Subcutaneous abdominal adipose tissue (tissue), 5 donors: ENCODE measurements at regions not wholly inside any gene's neighbourhood (a gene's known extent, or its start where the extent isn't known, plus 50 kb on each side); places are given as distances from the start of the nearest gene placed in this dataset.

Experiments used
- H3K27ac ChIP-seq: one replicate; pipeline ENCODE4 v1.7.0; 2013; ENCODE audit warnings: low read depth, mild to moderate bottlenecking, inconsistent platforms, low read length, moderate library complexity
- H3K27me3 ChIP-seq, 5 donors: one replicate each; pipeline ENCODE4 v1.7.0; 2013; ENCODE audit warnings: low read length in 5 of 5, inconsistent platforms in 1 of 5; ENCODE audit not compliant: control insufficient read depth in 5 of 5, insufficient read depth in 4 of 5
- H3K36me3 ChIP-seq, 5 donors: one replicate each; pipeline ENCODE4 v1.7.0; 2013; ENCODE audit warnings: low read length in 5 of 5; ENCODE audit not compliant: control insufficient read depth in 5 of 5, insufficient read depth in 5 of 5
- H3K4me1 ChIP-seq, 5 donors: one replicate each; pipeline ENCODE4 v1.7.0; 2013; ENCODE audit warnings: low read length in 5 of 5, mild to moderate bottlenecking in 3 of 5, moderate library complexity in 1 of 5; ENCODE audit not compliant: control insufficient read depth in 5 of 5, insufficient read depth in 5 of 5
- H3K4me3 ChIP-seq, 5 donors: one replicate each; pipeline ENCODE4 v1.7.0; 2013; ENCODE audit warnings: low read length in 5 of 5, low read depth in 1 of 5
- H3K9ac ChIP-seq, 5 donors: one replicate each; pipeline ENCODE4 v1.7.0; 2013; ENCODE audit warnings: low read length in 5 of 5, mild to moderate bottlenecking in 4 of 5, moderate library complexity in 3 of 5
- H3K9me3 ChIP-seq, 5 donors: one replicate each; pipeline ENCODE4 v1.7.0; 2013; ENCODE audit warnings: low read length in 5 of 5; ENCODE audit not compliant: control insufficient read depth in 5 of 5
- donor health status: healthy.
- donor health status: healthy.
- donor health status: healthy.
- donor health status: healthy.
- donor health status: healthy.

DNA sequence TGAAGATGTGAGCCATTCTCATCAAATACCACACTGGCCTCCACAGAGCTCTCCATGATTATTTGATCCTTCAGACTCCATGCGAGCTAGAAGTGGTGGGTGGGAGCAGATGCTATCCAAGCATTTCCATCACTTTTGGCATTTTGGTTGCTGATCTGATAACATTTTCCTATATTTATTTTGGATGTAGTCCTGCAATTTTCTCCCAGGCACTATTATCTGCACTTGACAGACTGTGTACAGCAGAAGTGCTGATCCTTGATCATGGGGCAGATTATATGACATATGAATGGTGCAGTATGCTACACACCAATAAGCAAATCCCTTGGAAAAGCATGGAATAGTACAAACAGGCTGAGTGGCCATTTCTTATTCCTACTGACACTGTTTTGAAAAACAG is 167.6 kb upstream of the LRRC7 start:
- Histone ChIP-seq H3K36me3 (no peaks in the 10 kb centered on the region), H3K27me3 (no peaks in the 10 kb centered on the region), H3K4me3 (no peak overlapping the region), H3K27ac (no peak overlapping the region), H3K4me1 (no peaks in the 10 kb centered on the region), H3K9ac (no peak overlapping the region), H3K9me3 (no peaks in the 10 kb centered on the region)

GRCh38 chr1:69401879-69402278 is 165.8 kb upstream of the LRRC7 start:
- no peak overlapping the region for H3K27ac ChIP-seq
- H3K4me1 ChIP-seq = no peaks in the 10 kb centered on the region
- H3K27me3 ChIP-seq = no peaks in the 10 kb centered on the region
- peaks cover 0 to under 1% (median 0%) of the 10 kb centered on the region in 5 donors for H3K9me3 ChIP-seq
- H3K9ac ChIP-seq = no peak overlapping the region
- H3K36me3 ChIP-seq = no peaks in the 10 kb centered on the region
- no peak overlapping the region for H3K4me3 ChIP-seq

- Histone ChIP-seq H3K4me3 (no peak overlapping the region), H3K9ac (no peak overlapping the region), H3K27ac (no peak overlapping the region), H3K36me3 (no peaks in the 10 kb centered on the region), H3K9me3 (peaks cover 0 to 6% (median 0%) of the 10 kb centered on the region in 5 donors), H3K4me1 (no peaks in the 10 kb centered on the region), H3K27me3 (no peaks in the 10 kb centered on the region)
Measured at GRCh38 chr1:69403756-69404320, 163.9 kb upstream of the LRRC7 start.

GRCh38 chr1:69404486-69404885 is 163.2 kb upstream of the LRRC7 start:
- no peaks in the 10 kb centered on the region for H3K27me3 ChIP-seq
- H3K27ac ChIP-seq = no peak overlapping the region
- H3K9me3 ChIP-seq = peaks cover 0 to 6% (median 0%) of the 10 kb centered on the region in 5 donors
- no peaks in the 10 kb centered on the region for H3K4me1 ChIP-seq
- no peak overlapping the region for H3K9ac ChIP-seq
- H3K4me3 ChIP-seq = no peak overlapping the region
- no peaks in the 10 kb centered on the region for H3K36me3 ChIP-seq

DNA sequence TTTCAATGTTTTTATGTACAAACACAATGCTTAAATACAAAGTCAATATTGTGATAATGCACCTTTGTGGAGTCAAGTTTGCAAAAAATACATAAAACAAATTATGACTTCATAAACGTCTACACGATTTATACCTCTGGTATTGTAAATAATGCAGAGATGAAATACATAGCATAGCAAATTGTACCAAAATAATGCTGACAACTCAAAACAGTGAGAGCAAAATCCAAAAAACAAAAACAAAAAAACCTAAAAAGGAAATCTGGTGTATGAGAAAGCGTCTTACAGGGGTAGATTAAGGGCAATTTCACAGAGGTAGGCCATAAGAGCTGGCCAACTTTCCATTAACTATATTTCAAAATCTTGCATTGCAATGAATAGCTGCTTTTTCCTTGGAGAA is 161.5 kb upstream of the LRRC7 start:
- Histone ChIP-seq H3K27ac (no peak overlapping the region), H3K4me1 (no peaks in the 10 kb centered on the region)

DNA sequence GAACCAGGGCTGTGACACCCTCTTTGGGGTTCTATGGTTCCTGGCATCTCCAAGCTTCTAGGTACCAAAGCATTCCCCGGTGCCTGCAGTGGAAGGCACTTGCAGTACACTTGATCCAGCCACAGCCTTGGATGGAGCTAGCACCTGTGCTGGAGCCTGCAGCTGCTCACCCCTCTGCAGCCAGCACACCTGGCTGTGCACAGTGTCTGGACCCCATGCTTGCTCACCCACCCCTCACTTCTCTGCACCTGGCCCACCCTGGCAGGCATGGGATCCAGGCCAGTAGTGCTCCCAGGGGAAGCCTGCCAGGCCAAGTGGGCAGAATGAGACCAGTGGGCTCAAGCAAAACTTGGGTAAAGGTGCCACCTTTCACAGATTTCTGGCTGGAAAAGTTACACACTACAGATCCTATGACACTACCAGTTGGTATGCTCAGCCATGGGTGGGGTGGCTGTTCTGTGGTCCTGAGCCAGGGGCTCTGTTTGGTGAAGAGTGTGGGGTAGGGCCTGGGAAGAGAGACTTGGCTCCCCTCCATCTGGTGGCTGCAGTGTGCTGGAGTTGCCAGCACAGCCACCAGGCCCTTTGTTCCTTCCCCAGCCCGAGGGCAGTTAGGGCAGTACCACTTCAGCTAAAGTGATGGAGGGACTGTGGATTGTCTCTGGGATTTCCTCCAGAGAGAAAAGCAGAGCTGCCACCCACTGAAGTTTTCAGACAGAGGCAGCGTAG is 157.8 kb upstream of the LRRC7 start:
- Histone ChIP-seq H3K27ac (no peak overlapping the region), H3K9ac (no peak overlapping the region), H3K4me1 (no peaks in the 10 kb centered on the region), H3K9me3 (peaks cover 0 to 6% (median 2%) of the 10 kb centered on the region in 5 donors), H3K27me3 (no peaks in the 10 kb centered on the region), H3K36me3 (no peaks in the 10 kb centered on the region), H3K4me3 (no peak overlapping the region)

More for the DNA sequence above, 161.5 kb upstream of the LRRC7 start:
- H3K27me3 ChIP-seq = no peaks in the 10 kb centered on the region
- H3K4me3 ChIP-seq = no peak overlapping the region
- no peaks in the 10 kb centered on the region for H3K36me3 ChIP-seq
- peaks cover 0 to 6% (median 0%) of the 10 kb centered on the region in 5 donors for H3K9me3 ChIP-seq
- H3K9ac ChIP-seq = no peak overlapping the region

DNA sequence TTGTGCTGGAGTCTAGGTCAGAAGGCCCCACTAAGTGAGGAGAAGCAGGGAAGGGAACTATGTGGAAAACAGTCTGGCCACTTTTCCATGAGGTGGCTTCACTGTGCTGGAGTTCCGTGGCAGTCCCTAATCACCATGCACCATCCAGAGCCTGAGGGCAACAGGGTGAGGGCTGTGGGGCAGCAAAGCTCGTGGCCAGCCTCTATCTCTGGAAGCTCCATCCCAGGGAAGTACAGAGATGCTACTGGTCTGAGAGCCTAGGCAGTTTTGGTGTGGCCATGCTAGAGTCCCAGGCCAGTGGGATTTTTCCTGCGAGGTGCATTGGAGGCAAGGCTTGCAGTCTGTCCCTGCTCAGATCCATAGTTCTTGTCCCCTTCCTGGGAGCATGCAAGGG is 157.3 kb upstream of the LRRC7 start:
- H3K4me1 ChIP-seq = no peaks in the 10 kb centered on the region
- H3K9me3 ChIP-seq = peaks cover 0 to 6% (median 2%) of the 10 kb centered on the region in 5 donors
- no peak overlapping the region for H3K9ac ChIP-seq
- H3K27me3 ChIP-seq = no peaks in the 10 kb centered on the region
- H3K36me3 ChIP-seq = no peaks in the 10 kb centered on the region
- no peak overlapping the region for H3K4me3 ChIP-seq
- H3K27ac ChIP-seq = no peak overlapping the region

- no peak overlapping the region for H3K9ac ChIP-seq
- H3K27ac ChIP-seq = no peak overlapping the region
- peaks cover 0 to 6% (median 2%) of the 10 kb centered on the region in 5 donors for H3K9me3 ChIP-seq
- no peaks in the 10 kb centered on the region for H3K36me3 ChIP-seq
- no peaks in the 10 kb centered on the region for H3K27me3 ChIP-seq
- H3K4me3 ChIP-seq = no peak overlapping the region
- no peaks in the 10 kb centered on the region for H3K4me1 ChIP-seq
Measured at GRCh38 chr1:69410893-69411292, 156.8 kb upstream of the LRRC7 start.

GRCh38 chr1:69411617-69412016 is 156.1 kb upstream of the LRRC7 start:
- Histone ChIP-seq H3K27ac (no peak overlapping the region), H3K9me3 (peaks cover 0 to 6% (median 2%) of the 10 kb centered on the region in 5 donors), H3K36me3 (no peaks in the 10 kb centered on the region), H3K4me3 (no peak overlapping the region), H3K4me1 (no peaks in the 10 kb centered on the region), H3K27me3 (no peaks in the 10 kb centered on the region), H3K9ac (no peak overlapping the region)

DNA sequence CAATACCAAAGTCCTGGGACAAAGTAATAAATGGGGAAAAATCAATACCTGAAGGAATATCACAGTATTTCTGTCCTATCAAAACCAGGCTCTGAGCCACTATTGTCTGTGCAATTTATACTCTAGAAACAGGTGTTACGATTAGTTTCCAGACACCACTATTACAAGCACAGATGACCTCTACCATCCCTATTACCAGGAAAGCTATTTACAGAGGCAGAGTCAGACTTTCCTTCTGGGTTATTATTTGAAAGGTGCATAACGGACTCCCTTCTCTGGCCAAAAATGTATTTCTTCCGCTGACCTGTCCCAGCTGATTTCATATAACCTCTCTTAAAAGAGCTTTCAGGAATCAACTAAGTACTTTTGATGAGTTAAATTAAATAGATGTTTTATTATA is 154.6 kb upstream of the LRRC7 start:
- peaks cover 0 to 5% (median 0%) of the 10 kb centered on the region in 5 donors for H3K9me3 ChIP-seq
- H3K36me3 ChIP-seq = no peaks in the 10 kb centered on the region

More for the DNA sequence above, 154.6 kb upstream of the LRRC7 start:
- no peak overlapping the region for H3K9ac ChIP-seq
- H3K4me1 ChIP-seq = no peaks in the 10 kb centered on the region
- H3K4me3 ChIP-seq = no peak overlapping the region
- H3K27me3 ChIP-seq = no peaks in the 10 kb centered on the region
- no peak overlapping the region for H3K27ac ChIP-seq
